OCI-LY7 (cell line): ENCODE measurements at regions not wholly inside any gene's neighbourhood (a gene's known extent, or its start where the extent isn't known, plus 50 kb on each side); places are given as distances from the start of the nearest gene placed in this dataset.
"Not testable (repeated sequence)": the region's sequence is repeated elsewhere in the genome, so short reads cannot be mapped to it uniquely, and the experiment has no call there.

Source experiments
- CTCF ChIP-seq: fragments of 200-600 bp; sonication (generic); conservative IDR thresholded peaks from 2 replicates; pipeline ENCODE4 v1.5.1; 2014; ENCODE audit warnings: mild to moderate bottlenecking, antibody characterized with exemption, low read length, moderate library complexity, mixed read lengths
- EZH2phosphoT487 ChIP-seq: fragments of 200-600 bp; sonication (generic); IDR thresholded peaks from 2 replicates; pipeline ENCODE4 v1.6.1; 2018; ENCODE audit warnings: low read depth, borderline replicate concordance, mild to moderate bottlenecking, mixed run types, antibody characterized with exemption, low read length, moderate library complexity, mixed read lengths

- not testable (repeated sequence) for TF ChIP-seq CTCF, EZH2phosphoT487
These were observed 92.2 kb upstream of the SLC25A48 start for GRCh38 chr5:135742240-135742639.
